GM12873 (cell line): ENCODE measurements at regions not wholly inside any gene's neighbourhood (a gene's known extent, or its start where the extent isn't known, plus 50 kb on each side); places are given as distances from the start of the nearest gene placed in this dataset.

Experiments
- CTCF ChIP-seq: IDR thresholded peaks from 2 replicates; pipeline ENCODE4 v1.5.1; 2012; ENCODE audit warnings: low read depth, mild to moderate bottlenecking, moderate library complexity, low read length, control low read depth; ENCODE audit not compliant: insufficient read depth; ENCODE audit errors: missing control alignments

GRCh38 chr16:63129411-63130125 lies 1093.3 kb upstream of the CDH8 start:
- no peak for TF ChIP-seq CTCF

GRCh38 chr16:63100082-63100481 lies 1063.8 kb upstream of the CDH8 start:
- TF ChIP-seq CTCF, result no peak

GRCh38 chr16:63096857-63097256 lies 1060.6 kb upstream of the CDH8 start:
- TF ChIP-seq CTCF, result no peak

GRCh38 chr16:63092736-63093135 lies 1056.5 kb upstream of the CDH8 start:
- no peak for TF ChIP-seq CTCF

GRCh38 chr16:63082101-63082500 lies 1045.9 kb upstream of the CDH8 start:
- TF ChIP-seq CTCF, result no peak

- no peak for TF ChIP-seq CTCF
These were observed 1044.5 kb upstream of the CDH8 start for GRCh38 chr16:63080746-63081145.

GRCh38 chr16:63069047-63069446 lies 1032.8 kb upstream of the CDH8 start:
- no peak for TF ChIP-seq CTCF
